NOMO-1 treated with DMSO at 0.1 percent for 48 hours (cell line): ENCODE measurements at regions not wholly inside any gene's neighbourhood (a gene's known extent, or its start where the extent isn't known, plus 50 kb on each side); places are given as distances from the start of the nearest gene placed in this dataset.
"Not testable (repeated sequence)": the region's sequence is repeated elsewhere in the genome, so short reads cannot be mapped to it uniquely, and the experiment has no call there.

Experiments used
- DNase-seq: peaks from one replicate; lab custom pipeline; 2025; ENCODE audit not compliant: unreplicated experiment; lab: John Stamatoyannopoulos, UW

DNA sequence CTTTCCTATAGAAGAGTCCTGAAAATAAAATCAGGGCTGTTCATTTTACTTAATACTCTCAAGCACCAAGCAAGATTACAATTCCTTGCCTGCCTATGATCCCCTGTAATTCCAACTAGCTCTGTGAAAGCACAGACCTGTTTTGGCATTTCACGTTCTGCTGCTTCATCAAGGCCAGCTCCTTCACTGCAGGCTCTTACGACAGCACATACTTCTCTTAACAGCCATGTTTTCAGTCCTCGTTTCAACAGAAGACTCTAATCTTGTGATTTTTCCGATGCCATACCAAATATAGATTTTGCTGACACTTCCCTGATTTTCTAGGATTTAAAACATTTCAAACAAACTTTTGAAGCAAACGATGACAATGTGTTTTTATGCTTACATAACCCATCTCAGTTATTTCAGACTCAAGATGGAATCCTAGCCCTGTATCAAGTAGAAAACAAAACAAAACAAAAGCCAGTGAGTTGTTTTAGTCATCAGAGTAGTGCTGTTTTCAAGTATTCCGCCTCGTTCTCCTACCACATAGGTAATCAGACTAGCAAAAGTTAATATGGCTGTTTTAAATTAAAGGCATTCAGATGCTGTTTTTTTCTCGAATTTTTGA lies 616.5 kb upstream of the CITED2 start:
- no peak for DNase-seq

DNA sequence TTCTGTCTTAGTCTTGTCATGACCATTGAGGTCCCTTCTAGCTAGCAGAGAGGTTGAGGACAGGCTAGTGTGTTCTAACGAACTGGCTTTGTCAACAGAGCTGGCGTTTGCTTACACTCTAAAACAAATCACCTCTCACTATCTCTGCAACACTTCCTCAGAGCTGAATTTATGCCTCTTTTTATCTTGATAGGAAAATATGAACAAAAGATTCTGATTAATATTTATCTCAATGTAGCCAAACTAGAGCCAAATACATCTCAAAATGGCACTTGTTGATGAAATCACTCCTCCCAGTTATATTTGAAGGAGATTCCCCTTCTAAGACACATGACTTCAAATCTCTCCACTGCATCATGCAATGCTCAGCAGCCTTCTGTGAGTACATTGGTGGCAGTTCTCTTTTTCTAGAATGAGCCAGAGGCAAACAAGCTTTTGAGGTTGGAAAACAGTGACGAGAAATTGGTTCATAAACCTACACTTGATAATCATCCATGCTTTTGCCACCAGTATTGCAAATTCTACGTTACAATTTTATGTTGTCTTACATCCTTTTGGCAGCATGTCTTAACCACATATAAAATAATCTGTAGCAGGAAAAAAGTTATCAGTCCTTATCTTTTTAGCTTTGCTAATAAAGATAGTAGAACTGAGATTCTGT lies 615.7 kb upstream of the CITED2 start:
- DNase-seq: no peak

DNA sequence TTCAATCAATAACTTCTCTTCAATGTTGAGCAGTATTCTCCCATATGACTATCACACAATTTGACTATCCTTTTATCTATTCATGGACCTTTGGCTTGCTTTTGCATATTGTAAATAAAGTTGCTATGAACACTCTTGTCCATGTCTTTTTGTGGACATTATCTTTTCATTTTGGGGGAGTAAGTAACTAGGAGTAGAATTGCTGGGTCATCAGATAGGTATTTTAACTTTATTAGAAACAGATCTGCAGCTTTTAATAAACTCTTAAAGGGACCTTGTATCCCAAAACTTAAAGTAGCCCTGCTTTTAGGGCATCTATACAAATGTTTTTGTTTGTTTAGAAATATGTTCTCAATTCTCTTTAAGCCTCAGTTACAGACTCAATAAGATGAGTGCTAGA lies 614.2 kb upstream of the CITED2 start:
- DNase-seq: no peak

DNA sequence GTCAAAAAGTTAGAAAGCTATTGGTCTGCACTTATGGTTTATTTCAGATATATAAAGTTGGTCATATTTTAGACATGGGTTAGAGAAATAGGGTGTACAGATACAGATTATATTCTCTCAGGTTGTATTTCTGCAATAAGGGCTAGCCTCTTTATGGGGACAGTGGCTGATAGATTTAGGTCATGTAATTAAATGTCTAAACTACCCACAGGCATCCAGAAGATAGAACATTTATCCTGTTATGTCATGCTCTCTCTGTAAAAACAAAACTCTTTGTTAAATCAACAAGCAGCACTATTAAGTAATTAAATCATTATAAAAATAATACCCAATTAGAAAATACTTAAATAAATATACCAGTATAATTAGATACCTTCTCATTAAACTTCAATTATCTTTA lies 612.6 kb upstream of the CITED2 start:
- DNase-seq: no peak

DNA sequence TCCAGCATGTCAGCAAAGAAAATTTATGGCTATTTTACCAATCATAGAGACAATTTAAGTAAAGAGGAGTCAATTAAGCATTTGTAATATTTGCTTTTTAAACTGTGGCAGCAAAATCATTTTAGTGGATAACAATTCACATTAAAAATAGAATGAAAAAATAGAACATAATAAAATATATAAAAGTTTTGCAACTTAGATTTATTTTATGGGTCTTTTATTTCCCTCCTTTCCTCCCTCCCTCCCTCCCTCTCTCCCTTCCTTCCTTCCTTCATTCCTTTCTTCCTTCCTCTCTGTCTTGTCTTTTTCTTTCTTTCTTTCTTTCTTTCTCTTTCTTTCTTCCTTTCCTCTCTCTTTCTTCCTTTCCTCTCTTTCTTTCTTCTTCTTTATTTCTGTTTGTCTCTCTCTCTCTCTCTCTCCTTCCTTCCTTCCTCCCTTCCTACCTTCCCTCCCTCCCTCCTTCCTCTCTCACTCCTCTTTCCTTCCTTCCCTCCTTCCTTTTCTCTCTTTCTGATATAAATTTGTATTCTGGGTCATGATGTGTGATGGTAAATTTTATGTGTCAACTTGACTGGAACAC lies 610.9 kb upstream of the CITED2 start:
- no peak for DNase-seq

DNA sequence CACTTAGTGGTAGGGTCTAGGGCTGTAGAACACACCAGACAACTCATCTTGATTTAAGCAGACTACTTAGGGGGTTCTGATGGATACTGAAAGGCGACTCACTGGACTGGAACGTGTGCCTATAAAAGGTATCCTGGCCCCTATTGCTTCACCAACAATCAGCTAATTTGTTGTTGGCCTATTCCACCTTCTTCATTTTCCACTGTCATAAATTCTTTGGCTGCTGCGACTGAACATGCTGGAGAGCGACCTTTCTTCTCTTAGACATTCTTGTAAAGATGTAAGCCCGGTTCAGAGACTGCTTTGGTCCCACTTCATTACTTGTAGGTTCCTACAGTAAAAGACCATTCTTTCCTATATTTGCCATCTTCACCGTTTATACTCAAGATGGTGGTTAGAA lies 609.9 kb upstream of the CITED2 start:
- DNase-seq: no peak

DNA sequence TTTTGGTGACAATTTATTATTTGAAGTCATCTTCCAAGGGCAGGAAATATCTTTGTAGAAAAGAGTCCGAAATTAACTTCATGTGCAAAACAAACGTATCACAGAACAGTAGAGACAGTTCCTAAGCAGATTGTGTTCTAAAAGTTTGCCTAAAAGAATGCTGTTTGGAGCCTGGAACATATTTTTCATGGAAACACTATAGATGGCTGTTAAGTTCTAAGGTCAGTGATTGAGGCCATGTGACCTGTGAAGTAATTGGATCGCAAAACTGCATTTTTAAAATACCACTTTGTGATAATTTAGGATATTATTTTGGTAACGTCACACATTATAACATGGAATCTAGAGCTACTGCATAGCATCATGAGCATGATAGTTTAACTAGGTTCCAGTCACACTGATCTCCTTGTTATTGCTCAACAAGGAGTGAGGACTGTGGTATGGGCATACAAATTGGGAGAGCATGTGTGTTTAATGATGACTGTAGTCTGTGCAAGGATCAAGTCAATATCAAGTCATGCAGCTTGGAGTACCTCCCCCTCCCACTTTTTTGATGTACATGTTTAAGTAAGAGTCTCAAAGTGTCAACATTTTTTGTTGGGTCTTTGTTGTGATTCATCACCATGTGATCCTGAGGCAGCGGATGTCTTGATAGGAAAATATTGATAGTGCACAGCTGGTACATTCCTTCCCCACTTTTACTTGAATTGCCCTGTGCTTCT lies 609.3 kb upstream of the CITED2 start:
- DNase-seq: no peak

DNA sequence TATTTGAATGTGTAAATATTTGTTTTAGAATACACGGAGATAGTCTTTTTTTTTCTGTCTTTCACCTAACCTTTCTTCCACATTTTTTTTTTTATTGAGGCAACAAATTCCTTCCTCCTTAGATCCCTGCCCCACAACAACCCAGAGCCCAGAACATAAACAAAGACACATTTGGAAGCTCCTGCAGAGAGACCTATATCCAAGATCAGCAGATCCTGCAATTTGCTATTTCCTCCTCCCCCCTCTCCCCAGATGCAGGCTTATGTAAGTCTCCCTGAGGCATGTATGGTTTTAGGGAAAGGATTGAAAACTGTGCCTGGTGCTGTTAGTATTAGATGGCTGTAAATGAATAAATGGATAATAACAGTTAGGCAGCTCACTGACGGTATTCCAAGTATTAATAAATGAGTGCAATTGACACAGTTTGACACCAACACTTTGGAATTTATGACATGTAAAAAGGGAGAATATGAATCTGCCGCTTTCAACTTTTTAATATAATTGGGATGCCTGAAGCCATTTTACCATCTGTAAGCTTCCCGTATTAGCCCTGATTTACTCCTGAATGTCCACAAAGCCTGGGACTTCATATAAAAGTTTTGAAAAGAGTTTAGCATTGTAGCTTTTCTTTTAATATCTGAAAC lies 608.3 kb upstream of the CITED2 start:
- no peak for DNase-seq

DNA sequence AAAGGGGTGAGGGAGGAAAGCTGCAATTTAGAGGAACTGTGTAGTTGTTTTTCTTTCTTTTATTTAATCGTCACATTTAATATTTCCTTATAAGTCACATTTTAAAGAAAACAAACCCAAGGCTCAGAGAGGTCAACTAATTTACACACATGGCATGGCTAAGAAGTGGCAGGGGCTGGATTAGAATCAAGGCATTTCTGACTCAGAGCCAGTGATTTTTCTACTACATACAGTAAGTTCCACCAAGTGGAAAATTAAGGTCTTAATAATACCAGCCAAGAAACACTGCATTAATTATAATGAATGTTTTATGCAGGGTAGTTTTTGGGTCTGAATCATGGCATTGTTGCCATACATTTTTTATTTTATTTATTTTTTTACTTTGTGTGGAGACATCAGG lies 607.7 kb upstream of the CITED2 start:
- DNase-seq: no peak

DNA sequence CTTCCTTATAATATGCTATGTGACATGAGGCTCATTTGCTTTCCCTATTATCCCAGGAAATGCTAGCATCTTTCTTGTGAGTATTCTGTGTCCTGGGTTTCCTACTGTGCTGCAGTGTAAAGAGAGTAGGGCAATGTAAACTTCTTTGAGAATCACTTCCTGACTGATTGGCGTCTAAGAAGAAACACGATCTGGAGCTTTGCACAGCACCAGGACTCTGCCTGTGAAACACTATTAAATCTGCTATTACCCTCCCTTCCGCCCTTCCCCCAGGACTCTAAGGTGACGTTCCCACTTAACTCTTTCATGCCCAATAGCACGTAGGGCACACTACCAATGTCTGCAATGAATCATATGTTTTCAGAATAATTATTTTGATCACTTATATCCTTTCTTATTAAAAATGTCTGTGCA lies 607.3 kb upstream of the CITED2 start:
- DNase-seq: no peak

DNA sequence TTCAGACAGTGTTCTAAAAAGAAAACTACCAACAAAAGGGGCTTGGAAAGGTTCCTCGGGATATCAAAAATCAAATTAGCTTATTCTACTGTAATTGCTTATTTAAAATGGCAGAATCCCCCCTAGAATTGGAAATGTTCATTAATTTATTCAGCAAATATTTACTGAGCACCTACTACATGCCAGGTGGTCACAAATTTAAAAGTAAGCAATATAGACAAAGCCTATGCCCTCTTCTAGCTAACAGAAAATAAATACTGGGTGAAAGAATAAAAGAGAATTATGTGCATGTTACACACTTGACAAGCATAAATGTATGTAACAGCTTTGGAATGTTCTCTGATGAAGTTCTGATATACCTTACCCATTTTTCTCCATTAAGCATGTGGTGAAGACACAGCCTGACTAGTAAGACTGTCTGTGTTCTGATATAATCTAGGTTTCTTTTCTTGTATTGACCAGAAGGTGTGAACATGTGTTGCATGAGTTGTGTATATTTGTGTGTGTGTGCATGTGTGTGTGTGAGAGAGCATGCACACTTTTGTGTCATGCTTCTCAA lies 606.7 kb upstream of the CITED2 start:
- no peak for DNase-seq

DNA sequence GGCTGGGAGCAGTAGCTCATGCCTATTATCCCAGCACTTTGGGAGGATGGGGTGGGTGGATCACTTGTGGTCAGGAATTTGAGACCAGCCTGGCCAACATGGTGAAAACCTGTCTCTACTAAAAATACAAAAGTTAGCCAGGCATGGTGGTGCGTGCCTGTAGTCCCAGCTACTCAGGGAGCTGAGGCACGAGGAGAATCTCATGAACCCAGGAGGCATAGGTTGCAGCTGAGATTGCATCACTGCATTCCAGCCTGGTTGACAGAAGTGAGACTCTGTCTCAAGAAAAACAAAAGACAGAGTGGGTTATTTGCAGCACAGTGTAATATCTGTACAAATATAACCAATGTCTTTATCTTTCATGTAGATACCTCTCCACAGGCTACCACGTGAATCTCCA lies 606.2 kb upstream of the CITED2 start:
- not testable (repeated sequence) for DNase-seq

DNA sequence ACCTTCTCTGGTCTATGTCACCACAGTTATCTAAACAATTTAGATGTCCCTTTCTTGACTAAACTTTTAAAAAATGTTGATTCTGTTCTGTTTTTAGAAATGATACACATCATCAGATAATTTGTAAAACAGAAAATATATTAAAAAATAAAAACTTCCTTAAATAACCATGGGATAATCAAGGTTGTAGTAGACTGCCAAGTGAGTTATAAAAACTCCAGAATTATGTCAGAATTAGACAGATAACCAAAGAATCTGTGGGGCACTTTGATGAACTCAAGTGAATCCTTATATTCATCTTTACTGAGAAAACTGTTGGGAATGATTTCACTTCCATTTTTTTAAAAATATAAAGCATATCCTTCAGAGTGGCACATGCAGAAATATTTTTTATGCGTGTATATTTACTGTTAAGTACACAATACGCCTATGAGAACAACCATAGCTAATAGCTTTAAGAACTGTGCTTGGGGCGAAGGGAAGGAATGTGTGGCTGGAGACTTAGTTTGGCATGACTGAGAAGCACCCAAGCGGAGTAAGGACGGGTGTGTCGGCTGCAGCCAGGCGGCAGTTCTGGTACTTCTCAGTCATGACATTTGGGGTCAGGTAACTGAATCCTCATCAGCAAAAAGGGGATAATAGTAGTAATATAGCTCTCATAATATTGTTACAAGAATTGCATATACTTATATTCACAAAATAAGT lies 604.7 kb upstream of the CITED2 start:
- DNase-seq: no peak

DNA sequence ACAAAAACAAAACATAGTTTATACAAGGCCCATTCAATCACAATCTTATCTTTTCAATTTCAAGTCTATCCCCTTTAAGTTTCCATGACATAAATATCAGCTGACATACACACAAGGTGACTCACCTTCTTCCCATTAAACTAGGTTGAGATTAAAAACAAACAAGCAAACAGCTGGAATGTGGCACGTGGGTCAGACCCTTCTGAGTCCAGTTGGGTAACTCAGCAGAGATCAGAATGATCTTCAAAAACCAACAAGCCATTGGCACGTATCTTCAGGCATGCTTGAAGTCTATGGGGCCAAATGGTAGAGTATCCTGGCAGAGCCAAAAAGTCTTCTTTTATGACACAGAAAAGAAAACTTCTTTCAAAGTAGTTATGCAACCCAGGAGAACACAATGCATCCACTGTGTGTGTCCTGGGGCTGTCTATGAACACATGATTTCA lies 603.5 kb upstream of the CITED2 start:
- no peak for DNase-seq

DNA sequence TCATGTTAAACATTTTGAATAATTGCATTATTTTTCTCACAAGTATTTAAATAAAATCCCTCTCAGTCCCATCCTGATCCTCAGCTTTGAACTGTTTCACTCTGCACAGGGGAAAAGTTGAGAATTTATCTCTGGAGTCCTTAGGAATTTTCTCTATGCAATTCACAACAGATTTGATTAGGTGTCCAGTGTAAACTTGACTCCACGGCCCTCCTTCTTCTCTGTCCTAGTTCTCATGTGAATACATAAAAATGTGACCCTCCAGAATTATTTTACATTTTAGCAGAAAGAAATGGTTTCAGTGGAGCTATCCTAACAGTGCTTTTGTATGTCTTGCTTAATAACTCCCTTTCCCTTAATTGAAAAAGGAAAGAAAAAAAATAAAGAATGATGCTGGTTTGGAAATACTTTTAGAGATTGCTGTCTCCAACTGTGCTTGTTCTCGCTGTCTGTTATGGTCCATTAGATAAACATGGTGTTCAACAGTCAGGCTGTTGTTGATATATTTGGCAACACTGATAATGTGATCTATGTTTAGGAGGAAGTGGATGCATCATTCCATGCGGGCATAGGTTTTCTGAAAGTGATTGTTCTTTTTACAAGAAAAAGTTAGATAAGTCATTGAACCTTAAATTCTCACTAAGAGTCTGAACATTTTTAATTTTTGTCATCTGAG lies 599.4 kb upstream of the CITED2 start:
- DNase-seq: no peak

DNA sequence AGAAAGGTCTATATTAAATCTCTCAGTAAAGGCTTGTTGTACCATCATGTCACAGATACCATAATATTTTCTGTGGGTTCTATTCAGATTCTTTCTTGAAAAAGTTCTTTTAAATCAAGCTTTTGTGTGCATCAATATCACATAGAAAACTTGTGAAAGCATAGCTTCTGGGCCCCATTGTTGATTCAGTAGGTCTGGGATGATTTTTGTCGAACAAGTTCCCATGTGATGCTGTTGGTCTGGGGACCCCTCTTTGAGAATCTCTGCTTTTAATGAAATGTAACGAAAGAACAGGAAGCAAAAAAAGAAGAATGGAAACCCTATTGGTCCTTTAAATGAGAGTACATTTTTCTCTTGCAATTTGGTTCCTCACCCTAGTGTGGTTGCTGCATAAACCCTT lies 597.7 kb upstream of the CITED2 start:
- no peak for DNase-seq

DNA sequence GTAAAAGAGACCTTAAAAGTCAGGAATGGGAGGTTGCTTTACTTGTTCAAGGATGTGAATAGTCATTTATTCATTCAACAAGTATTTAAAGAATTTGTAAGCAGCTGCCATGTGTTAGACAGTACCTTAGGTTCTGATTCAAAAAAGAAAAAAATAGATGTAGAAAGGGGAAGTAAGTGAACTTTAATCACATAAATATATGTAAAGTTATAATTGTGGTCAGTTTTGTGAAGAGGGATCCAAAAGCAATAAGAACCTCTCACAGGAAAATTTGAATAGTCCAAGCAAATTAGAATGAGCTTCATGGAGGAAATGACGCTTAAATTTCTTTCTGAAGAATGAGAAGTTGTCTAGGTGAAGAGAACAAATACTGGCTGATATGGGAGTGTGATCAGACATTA lies 596.1 kb upstream of the CITED2 start:
- peak; percentile 17 for DNase-seq

DNA sequence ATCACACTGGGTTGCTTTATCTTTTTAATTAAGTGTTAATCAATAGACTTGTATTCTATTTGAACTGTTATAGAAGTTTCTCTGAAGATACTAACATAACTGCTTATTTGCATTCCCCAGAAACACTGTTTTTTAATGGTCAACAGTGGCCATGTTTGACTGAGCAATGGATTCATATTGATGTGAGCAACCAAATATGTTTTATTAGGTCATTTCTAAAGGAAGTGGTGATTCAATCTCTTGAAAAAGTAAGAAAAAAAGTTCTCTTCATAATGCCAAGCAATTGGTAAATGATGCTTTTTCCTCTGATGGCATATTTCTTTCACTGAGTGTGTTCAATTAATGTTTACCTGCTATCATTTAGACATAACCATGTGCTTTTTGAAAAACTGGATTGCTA lies 593.0 kb upstream of the CITED2 start:
- no peak for DNase-seq

DNA sequence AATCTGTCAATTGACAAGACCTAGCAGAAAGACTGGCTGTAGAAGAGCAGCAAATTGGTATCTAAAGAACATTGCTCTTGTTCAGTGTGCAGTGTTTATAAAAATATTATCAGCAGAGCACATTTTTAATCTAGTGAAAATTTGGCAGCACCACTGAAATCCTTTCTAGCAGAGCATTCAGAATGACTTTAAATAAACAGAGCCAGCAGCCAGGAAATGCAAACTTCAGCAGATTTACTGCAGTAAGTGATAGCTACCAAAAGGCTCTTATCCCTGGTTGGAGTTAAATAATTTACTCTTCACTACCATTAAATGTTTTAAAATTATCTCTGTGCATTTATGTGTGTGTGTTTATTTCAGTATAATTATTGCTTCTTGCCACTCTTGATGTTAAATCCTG lies 590.9 kb upstream of the CITED2 start:
- DNase-seq: no peak

DNA sequence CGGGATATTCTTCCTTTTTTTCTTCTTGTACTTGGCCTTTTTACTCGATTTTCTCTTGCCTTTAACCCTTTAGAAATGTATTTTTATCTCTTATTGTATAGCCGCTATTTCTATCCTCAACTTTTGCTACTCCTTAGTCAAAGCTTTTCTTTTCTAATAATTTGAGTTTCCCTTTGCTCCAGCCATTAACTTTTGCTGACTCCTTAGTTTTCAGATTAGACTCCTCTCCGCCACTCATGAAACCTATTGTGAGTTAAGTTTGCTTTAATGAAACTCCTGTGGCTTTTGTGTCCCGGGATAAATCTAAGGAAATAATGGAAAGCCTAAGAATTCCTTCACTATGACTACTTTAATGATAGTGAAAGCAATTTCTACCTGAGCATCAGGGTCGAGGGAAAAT lies 590.3 kb upstream of the CITED2 start:
- no peak for DNase-seq
